22Rv1 (cell line): ENCODE measurements at regions not wholly inside any gene's neighbourhood (a gene's known extent, or its start where the extent isn't known, plus 50 kb on each side); places are given as distances from the start of the nearest gene placed in this dataset.

Experiments
- H3K27ac ChIP-seq: fragments of 450-650 bp; 2 replicates; pipeline ENCODE4 v1.5.1; 2017
- CTCF ChIP-seq: fragments of 450-650 bp; IDR thresholded peaks from 2 replicates; pipeline ENCODE4 v1.5.1; 2017; ENCODE audit warnings: mild to moderate bottlenecking
- ZFX ChIP-seq: fragments of 450-650 bp; IDR thresholded peaks from 2 replicates; pipeline ENCODE4 v1.6.1; 2017; ENCODE audit warnings: antibody characterized with exemption, borderline replicate concordance

DNA sequence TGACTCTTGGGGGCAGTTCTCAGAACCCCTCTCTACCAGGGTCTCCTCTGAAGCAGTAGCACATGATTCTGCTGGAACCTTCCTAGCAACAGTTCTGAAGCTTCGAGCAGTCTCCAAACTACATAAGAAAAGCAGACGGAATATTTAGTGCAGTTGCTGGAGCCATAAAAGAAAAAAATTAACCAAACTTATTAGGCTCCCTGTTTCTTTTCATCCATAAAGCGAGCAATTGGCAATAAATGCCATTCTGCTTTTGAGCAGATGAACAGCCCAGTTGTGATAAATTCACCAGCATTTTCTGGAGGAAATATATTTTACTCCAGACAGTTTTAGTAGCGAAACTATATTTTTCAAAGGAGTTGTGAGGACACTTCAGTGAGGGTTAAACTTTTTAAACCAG lies 250.1 kb upstream of the BOD1L1 start:
- no peak overlapping the region for H3K27ac ChIP-seq
- no peak for TF ChIP-seq CTCF
- no peak for TF ChIP-seq ZFX

GRCh38 chr4:13881892-13882291 lies 254.4 kb upstream of the BOD1L1 start:
- no peak overlapping the region for H3K27ac ChIP-seq
- TF ChIP-seq CTCF (no peak), ZFX (no peak)

GRCh38 chr4:13887010-13887409 lies 259.5 kb upstream of the BOD1L1 start:
- H3K27ac ChIP-seq, result no peak overlapping the region
- TF ChIP-seq ZFX (no peak), CTCF (no peak)

GRCh38 chr4:13888112-13888511 lies 260.6 kb upstream of the BOD1L1 start:
- TF ChIP-seq CTCF (no peak), ZFX (no peak)
- H3K27ac ChIP-seq, result no peak overlapping the region

DNA sequence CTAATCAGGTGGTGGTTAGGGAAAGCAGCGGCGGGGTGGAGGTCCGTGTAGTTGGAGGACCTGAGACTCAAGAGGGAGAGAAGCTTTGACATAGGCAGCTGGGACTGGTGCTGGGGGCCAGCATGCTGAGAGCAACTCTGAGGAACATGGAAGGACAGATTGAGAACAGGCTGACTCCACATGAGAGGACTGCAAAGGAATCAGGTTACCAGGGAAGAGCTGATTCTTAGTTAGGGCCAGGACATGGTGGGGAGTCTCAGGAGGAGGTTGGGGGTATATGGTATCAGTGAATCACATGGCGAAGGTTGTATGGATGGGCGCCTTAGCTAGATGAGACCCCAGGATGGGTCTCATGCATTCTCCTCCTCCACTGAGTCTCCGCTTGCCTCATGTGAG lies 264.0 kb upstream of the BOD1L1 start:
- no peak overlapping the region for H3K27ac ChIP-seq
- TF ChIP-seq ZFX (no peak), CTCF (no peak)

DNA sequence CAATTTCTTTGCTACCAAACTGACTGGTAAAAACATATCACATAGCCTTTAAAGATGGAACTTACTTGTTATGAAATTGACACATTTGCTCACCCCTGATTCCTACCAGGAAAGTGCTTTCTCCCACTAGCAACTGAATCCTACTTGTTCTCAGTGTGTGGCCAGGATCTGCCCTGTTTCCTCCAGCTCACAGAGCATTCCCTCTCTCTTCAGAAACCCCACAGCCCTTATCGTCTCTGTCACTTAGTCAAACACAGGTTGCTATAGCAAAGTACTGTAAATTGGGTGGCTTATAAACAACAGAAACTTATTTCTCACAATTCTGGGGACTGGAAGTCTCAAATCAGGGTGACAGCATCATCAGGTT lies 265.2 kb upstream of the BOD1L1 start:
- H3K27ac ChIP-seq, result no peak overlapping the region
- no peak for TF ChIP-seq ZFX
- TF ChIP-seq CTCF, result no peak

DNA sequence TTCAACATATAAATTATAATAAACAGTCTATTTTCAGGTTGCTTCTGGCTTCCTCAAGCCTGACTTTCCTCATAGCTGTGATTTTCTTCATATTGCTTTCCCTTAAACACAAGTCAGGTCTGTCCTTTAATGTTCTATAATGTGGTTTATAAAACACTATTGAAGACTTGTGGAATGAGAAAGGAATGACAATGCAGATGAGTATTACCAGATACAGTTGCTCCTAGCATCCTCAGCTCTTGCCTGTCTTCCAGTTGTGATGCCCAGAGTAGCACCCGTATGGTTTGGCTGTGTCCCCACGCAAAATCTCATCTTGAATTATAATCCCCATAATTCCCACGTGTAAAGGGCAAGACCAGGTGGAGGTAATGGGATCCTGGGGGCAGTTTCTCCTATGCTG lies 265.7 kb upstream of the BOD1L1 start:
- H3K27ac ChIP-seq, result no peak overlapping the region
- TF ChIP-seq CTCF (no peak), ZFX (no peak)
